H9 (cell line): ENCODE measurements at regions not wholly inside any gene's neighbourhood (a gene's known extent, or its start where the extent isn't known, plus 50 kb on each side); places are given as distances from the start of the nearest gene placed in this dataset.

Experiments
- DNase-seq: peaks from one replicate; pipeline ENCODE4 v3.0.0-alpha.2; 2017
- H2AFZ ChIP-seq: one replicate; pipeline ENCODE4 v1.6.1; 2013; ENCODE audit warnings: mild to moderate bottlenecking, low read length, control low read depth, moderate library complexity
- H2AK5ac ChIP-seq: 2 replicates; pipeline ENCODE4 v1.6.1; 2013; ENCODE audit warnings: low read length, control low read depth, mixed read lengths; ENCODE audit not compliant: insufficient read length
- H2BK120ac ChIP-seq: one replicate; pipeline ENCODE4 v1.6.1; 2013; ENCODE audit warnings: low read depth, mild to moderate bottlenecking, low read length, control low read depth, inconsistent platforms; ENCODE audit not compliant: poor library complexity, severe bottlenecking
- H2BK12ac ChIP-seq: 2 replicates; pipeline ENCODE4 v1.6.1; 2013; ENCODE audit warnings: low read length, control low read depth, mixed read lengths, low read depth; ENCODE audit not compliant: insufficient read length
- H2BK15ac ChIP-seq: 2 replicates; pipeline ENCODE4 v1.6.1; 2013; ENCODE audit warnings: low read depth, low read length, control low read depth
- H2BK20ac ChIP-seq: one replicate; pipeline ENCODE4 v1.6.1; 2013; ENCODE audit warnings: low read depth, mild to moderate bottlenecking, low read length, control low read depth, inconsistent platforms; ENCODE audit not compliant: poor library complexity, severe bottlenecking
- H2BK5ac ChIP-seq: 2 replicates; pipeline ENCODE4 v1.6.1; 2013; ENCODE audit warnings: low read length, control low read depth, mixed read lengths; ENCODE audit not compliant: insufficient read length
- H3K14ac ChIP-seq: 2 replicates; pipeline ENCODE4 v1.6.1; 2013; ENCODE audit warnings: low read length, control low read depth; ENCODE audit not compliant: insufficient read depth
- H3K18ac ChIP-seq: 2 replicates; pipeline ENCODE4 v1.6.1; 2013; ENCODE audit warnings: low read depth, mild to moderate bottlenecking, mixed read lengths, low read length, control low read depth; ENCODE audit not compliant: insufficient read length
- H3K23ac ChIP-seq: 2 replicates; pipeline ENCODE4 v1.6.1; 2013; ENCODE audit warnings: low read length, control low read depth, mixed read lengths, low read depth; ENCODE audit not compliant: insufficient read length
- H3K23me2 ChIP-seq: 2 replicates; pipeline ENCODE4 v1.6.1; 2013; ENCODE audit warnings: low read depth, mild to moderate bottlenecking, mixed read lengths, low read length, control low read depth; ENCODE audit not compliant: insufficient read length, poor library complexity, severe bottlenecking
- H3K27ac ChIP-seq: 2 replicates; pipeline ENCODE4 v1.5.1; 2013; ENCODE audit warnings: low read length, control low read depth, mixed read lengths, low read depth; ENCODE audit not compliant: insufficient read length
- H3K27me3 ChIP-seq: 2 replicates; pipeline ENCODE4 v1.6.1; 2013; ENCODE audit warnings: low read length, control low read depth, inconsistent platforms; ENCODE audit not compliant: insufficient read depth
- H3K4ac ChIP-seq: 2 replicates; pipeline ENCODE4 v1.6.1; 2013; ENCODE audit warnings: low read depth, mild to moderate bottlenecking, control low read depth, inconsistent platforms, low read length, moderate library complexity
- H3K4me1 ChIP-seq: 2 replicates; pipeline ENCODE4 v1.6.1; 2013; ENCODE audit warnings: low read length, control low read depth, inconsistent platforms; ENCODE audit not compliant: insufficient read depth
- H3K4me2 ChIP-seq: 2 replicates; pipeline ENCODE4 v1.6.1; 2013; ENCODE audit warnings: low read length, control low read depth, mixed read lengths; ENCODE audit not compliant: insufficient read length, insufficient read depth
- H3K56ac ChIP-seq: 2 replicates; pipeline ENCODE4 v1.6.1; 2013; ENCODE audit warnings: low read depth, mild to moderate bottlenecking, mixed read lengths, low read length, control low read depth; ENCODE audit not compliant: insufficient read length
- H3K79me1 ChIP-seq: 2 replicates; pipeline ENCODE4 v1.6.1; 2013; ENCODE audit warnings: low read depth, mild to moderate bottlenecking, moderate library complexity, low read length, control low read depth, inconsistent platforms; ENCODE audit not compliant: insufficient read depth, poor library complexity, severe bottlenecking
- H3K79me2 ChIP-seq: 2 replicates; pipeline ENCODE4 v1.6.1; 2013; ENCODE audit warnings: low read length, control low read depth, inconsistent platforms; ENCODE audit not compliant: insufficient read depth
- H3K9ac ChIP-seq: 2 replicates; pipeline ENCODE4 v1.6.1; 2013; ENCODE audit warnings: low read length, control low read depth, mixed read lengths; ENCODE audit not compliant: insufficient read length; ENCODE audit errors: extremely low read depth
- H3K9me3 ChIP-seq: one replicate; pipeline ENCODE4 v1.6.1; 2013; ENCODE audit warnings: low read depth, low read length, inconsistent platforms; ENCODE audit not compliant: control insufficient read depth
- H3T11ph ChIP-seq: one replicate; pipeline ENCODE4 v1.6.1; 2013; ENCODE audit warnings: mild to moderate bottlenecking, low read length, control low read depth, inconsistent platforms
- H4K20me1 ChIP-seq: one replicate; pipeline ENCODE4 v1.6.1; 2013; ENCODE audit not compliant: control insufficient read depth, insufficient read length, insufficient read depth
- H4K5ac ChIP-seq: 2 replicates; pipeline ENCODE4 v1.6.1; 2013; ENCODE audit warnings: low read depth, mild to moderate bottlenecking, mixed read lengths, low read length, control low read depth; ENCODE audit not compliant: insufficient read length
- H4K8ac ChIP-seq: replicated peaks from 2 replicates; pipeline ENCODE4 v1.6.1; 2013; ENCODE audit warnings: low read length, control low read depth, mixed read lengths, low read depth; ENCODE audit not compliant: insufficient read length
- H4K91ac ChIP-seq: 2 replicates; pipeline ENCODE4 v1.6.1; 2013; ENCODE audit warnings: low read depth, mild to moderate bottlenecking, moderate library complexity, mixed read lengths, low read length, control low read depth; ENCODE audit not compliant: insufficient read length
- H3K27ac Mint-ChIP-seq, 3 experiments: 2 replicates in 2 of 3; 3 replicates in 1 of 3; pipeline ENCODE4 v1.8.0; 2020 to 2021; ENCODE audit warnings: mixed read lengths in 3 of 3, mild to moderate bottlenecking in 1 of 3, moderate library complexity in 1 of 3
- H3K27me3 Mint-ChIP-seq: 2 replicates; pipeline ENCODE4 v1.8.0; 2021; ENCODE audit warnings: low read depth, mild to moderate bottlenecking, moderate library complexity, mixed read lengths
- H3K36me3 Mint-ChIP-seq, 3 experiments: 2 replicates in 2 of 3; 3 replicates in 1 of 3; pipeline ENCODE4 v1.8.0; 2020 to 2021; ENCODE audit warnings: low read depth in 3 of 3, mixed read lengths in 3 of 3; ENCODE audit not compliant: insufficient read depth in 1 of 3
- H3K4me1 Mint-ChIP-seq, 2 experiments: 2 replicates each; pipeline ENCODE4 v1.8.0; 2020; ENCODE audit warnings: mixed read lengths in 2 of 2
- H3K4me3 Mint-ChIP-seq, 2 experiments: 2 replicates in 1 of 2; 3 replicates in 1 of 2; pipeline ENCODE4 v1.8.0; 2020 to 2021; ENCODE audit warnings: mild to moderate bottlenecking in 2 of 2, mixed read lengths in 2 of 2, moderate library complexity in 1 of 2
- H3K9me3 Mint-ChIP-seq, 2 experiments: 2 replicates in 1 of 2; 3 replicates in 1 of 2; pipeline ENCODE4 v1.8.0; 2020; ENCODE audit warnings: mild to moderate bottlenecking in 2 of 2, mixed read lengths in 2 of 2, moderate library complexity in 1 of 2
- WGBS: extraction: QIAGEN DNeasy Blood & Tissue Kit; methylation state at CpG from one replicate; pipeline ENCODE4 v1.1.7; 2013; ENCODE audit warnings: missing lambda C conversion rate, low lambda C conversion rate, mixed read lengths; ENCODE audit not compliant: insufficient read length; ENCODE audit errors: extremely low coverage; 5-methylcytosine and 5-hydroxymethylcytosine counted together
- TF ChIP-seq, protein P1 (sequence below): fragments of 200-600 bp; sonication (generic); conservative IDR thresholded peaks from 3 replicates; pipeline ENCODE4 v1.8.0; 2021; ENCODE audit warnings: antibody characterized with exemption, mild to moderate bottlenecking

DNA sequence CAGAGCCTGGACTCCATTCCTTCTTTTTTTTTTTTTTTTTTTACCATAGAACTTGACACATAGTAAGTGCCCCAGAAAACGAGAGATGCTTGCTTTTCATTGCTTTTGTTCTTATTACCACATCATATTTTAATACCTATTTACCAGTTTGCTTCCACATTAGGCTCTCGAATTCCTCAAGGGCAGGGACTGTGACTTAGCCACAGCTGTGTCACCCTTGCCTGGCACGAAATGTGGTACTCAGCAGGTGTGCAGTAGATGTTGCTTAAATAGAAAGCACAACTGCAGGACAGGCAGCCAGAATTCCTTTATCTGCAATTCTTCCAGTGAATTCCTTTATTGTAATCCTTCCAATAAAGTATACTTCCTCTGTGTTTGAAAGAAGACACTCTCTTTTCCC, 393.0 kb downstream of the HAPSTR1 start:
- no peak overlapping the region for H3K4ac ChIP-seq
- no peaks in the 10 kb centered on the region for H3K79me1 ChIP-seq
- H2BK120ac ChIP-seq: no peak overlapping the region
- H3K4me1 Mint-ChIP-seq: 0 out of 4 replicates have a peak, but pooled peaks cover 0 to 4% of the 10 kb centered on the region in 2 experiments
- H4K91ac ChIP-seq: no peak overlapping the region
- no peaks in the 10 kb centered on the region for H3K27me3 ChIP-seq
- no peak overlapping the region for H3K27ac Mint-ChIP-seq
- H4K8ac ChIP-seq: no peak overlapping the region
- H3K14ac ChIP-seq: no peak overlapping the region
- H3K9ac ChIP-seq: no peak overlapping the region
- no peak overlapping the region for H2BK15ac ChIP-seq
- no peak overlapping the region for H2AK5ac ChIP-seq
- H3K9me3 ChIP-seq: no peaks in the 10 kb centered on the region
- no peaks in the 10 kb centered on the region for H3K36me3 Mint-ChIP-seq
- no CpG with 5 or more reads among the region's 3 CpGs for WGBS
- TF ChIP-seq, protein P1, sequence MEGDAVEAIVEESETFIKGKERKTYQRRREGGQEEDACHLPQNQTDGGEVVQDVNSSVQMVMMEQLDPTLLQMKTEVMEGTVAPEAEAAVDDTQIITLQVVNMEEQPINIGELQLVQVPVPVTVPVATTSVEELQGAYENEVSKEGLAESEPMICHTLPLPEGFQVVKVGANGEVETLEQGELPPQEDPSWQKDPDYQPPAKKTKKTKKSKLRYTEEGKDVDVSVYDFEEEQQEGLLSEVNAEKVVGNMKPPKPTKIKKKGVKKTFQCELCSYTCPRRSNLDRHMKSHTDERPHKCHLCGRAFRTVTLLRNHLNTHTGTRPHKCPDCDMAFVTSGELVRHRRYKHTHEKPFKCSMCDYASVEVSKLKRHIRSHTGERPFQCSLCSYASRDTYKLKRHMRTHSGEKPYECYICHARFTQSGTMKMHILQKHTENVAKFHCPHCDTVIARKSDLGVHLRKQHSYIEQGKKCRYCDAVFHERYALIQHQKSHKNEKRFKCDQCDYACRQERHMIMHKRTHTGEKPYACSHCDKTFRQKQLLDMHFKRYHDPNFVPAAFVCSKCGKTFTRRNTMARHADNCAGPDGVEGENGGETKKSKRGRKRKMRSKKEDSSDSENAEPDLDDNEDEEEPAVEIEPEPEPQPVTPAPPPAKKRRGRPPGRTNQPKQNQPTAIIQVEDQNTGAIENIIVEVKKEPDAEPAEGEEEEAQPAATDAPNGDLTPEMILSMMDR: no peak
- H2AFZ ChIP-seq: no peak overlapping the region
- no peak overlapping the region for H3T11ph ChIP-seq
- H3K4me2 ChIP-seq: no peak overlapping the region
- no peak overlapping the region for H2BK5ac ChIP-seq
- no peak overlapping the region for H3K56ac ChIP-seq
- no peak overlapping the region for H3K27ac ChIP-seq
- no peak overlapping the region for H2BK20ac ChIP-seq
- H3K4me3 Mint-ChIP-seq: no peak overlapping the region
- no peak overlapping the region for H2BK12ac ChIP-seq
- DNase-seq: no peak
- no peaks in the 10 kb centered on the region for H3K79me2 ChIP-seq
- H3K4me1 ChIP-seq: no peaks in the 10 kb centered on the region
- no peaks in the 10 kb centered on the region for H3K9me3 Mint-ChIP-seq
- H3K23ac ChIP-seq: no peak overlapping the region
- no peaks in the 10 kb centered on the region for H3K27me3 Mint-ChIP-seq
- no peaks in the 10 kb centered on the region for H3K23me2 ChIP-seq
- H4K20me1 ChIP-seq: no peaks in the 10 kb centered on the region
- H3K18ac ChIP-seq: no peak overlapping the region
- no peak overlapping the region for H4K5ac ChIP-seq
